ENCODE measurements at regions not wholly inside any gene's neighbourhood (a gene's known extent, or its start where the extent isn't known, plus 50 kb on each side); places are given as distances from the start of the nearest gene placed in this dataset.
"Not testable (repeated sequence)": the region's sequence is repeated elsewhere in the genome, so short reads cannot be mapped to it uniquely, and the experiment has no call there.

DNA sequence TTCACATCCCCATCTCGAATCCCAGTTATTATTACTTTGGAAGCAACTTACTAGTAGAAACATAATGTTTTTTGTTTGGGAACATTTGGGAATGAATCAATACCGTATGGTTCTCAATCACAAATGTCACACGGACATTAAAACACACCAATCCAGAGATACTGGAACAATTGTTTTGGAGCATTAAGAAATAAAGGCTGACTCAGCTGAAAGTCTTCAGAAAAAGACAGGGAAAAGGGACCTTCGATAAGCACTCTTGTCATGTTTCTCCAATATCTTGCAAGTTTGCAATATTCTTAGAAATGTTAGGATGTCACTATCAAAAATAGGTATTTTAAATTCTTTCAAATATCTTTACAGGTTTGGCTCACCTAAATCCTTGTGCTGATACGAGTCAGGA lies 362.4 kb downstream of the CETN3 start:
- TF ChIP-seq, protein P1, sequence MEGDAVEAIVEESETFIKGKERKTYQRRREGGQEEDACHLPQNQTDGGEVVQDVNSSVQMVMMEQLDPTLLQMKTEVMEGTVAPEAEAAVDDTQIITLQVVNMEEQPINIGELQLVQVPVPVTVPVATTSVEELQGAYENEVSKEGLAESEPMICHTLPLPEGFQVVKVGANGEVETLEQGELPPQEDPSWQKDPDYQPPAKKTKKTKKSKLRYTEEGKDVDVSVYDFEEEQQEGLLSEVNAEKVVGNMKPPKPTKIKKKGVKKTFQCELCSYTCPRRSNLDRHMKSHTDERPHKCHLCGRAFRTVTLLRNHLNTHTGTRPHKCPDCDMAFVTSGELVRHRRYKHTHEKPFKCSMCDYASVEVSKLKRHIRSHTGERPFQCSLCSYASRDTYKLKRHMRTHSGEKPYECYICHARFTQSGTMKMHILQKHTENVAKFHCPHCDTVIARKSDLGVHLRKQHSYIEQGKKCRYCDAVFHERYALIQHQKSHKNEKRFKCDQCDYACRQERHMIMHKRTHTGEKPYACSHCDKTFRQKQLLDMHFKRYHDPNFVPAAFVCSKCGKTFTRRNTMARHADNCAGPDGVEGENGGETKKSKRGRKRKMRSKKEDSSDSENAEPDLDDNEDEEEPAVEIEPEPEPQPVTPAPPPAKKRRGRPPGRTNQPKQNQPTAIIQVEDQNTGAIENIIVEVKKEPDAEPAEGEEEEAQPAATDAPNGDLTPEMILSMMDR (IDR thresholded peaks at IDR 0.05) = no peak
- no peak for TF ChIP-seq ZFX (IDR thresholded peaks at IDR 0.05; ENCODE audit: borderline replicate concordance)
- no peak overlapping the region for H3K27ac ChIP-seq

DNA sequence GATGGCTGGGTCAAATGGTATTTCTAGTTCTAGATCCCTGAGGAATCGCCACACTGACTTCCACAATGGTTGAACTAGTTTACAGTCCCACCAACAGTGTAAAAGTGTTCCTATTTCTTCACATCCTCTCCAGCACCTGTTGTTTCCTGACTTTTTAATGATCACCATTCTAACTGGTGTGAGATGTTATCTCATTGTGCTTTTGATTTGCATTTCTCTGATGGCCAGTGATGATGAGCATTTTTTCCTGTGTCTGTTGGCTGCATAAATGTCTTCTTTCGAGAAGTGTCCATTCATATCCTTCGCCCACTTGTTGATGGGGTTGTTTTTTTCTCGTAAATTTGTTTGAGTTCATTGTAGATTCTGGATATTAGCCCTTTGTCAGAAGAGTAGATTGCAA lies 369.5 kb downstream of the CETN3 start:
- H3K27ac ChIP-seq = not testable (repeated sequence)

DNA sequence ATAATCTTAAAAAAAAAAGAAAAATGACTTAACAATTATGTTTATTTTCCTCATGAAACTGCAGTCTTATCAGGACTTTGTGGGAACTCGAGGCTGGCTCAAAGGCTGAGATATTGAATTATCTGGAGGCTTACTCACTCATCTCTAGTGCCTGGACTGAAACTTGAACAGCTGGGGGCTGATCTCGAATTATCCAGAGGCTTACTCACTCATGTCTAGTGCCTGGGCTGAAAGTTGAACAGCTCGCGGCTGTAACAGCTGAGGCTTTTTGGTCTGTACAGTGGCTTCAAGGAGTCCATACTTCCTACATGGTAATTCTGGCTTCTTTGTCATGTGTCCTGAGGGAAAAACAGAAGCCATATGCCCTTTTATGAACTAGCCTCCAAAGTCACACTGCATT lies 371.9 kb downstream of the CETN3 start:
- no peak overlapping the region for H3K27ac ChIP-seq
- TF ChIP-seq, protein P1 (IDR thresholded peaks at IDR 0.05) = no peak

DNA sequence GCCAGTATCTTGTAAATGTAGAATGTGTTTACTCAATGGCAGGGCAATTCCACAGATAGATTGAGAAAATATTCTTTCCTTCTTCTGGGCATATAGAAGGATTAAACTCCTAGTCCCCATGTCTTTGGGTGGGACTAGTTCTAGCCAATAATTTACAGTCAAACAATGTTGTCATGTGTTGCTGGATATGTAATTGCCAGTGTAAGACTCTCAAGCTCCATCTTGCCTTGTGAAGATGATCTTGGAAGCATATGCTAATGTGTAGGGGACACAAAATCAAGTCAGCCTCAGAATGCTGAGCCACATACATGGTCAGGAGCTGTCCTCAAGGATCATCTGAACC lies 386.9 kb downstream of the CETN3 start:
- H3K27ac ChIP-seq = no peak overlapping the region
- TF ChIP-seq, protein P1 (IDR thresholded peaks at IDR 0.05) = no peak
- no peak for TF ChIP-seq ZFX (IDR thresholded peaks at IDR 0.05; ENCODE audit: borderline replicate concordance)

DNA sequence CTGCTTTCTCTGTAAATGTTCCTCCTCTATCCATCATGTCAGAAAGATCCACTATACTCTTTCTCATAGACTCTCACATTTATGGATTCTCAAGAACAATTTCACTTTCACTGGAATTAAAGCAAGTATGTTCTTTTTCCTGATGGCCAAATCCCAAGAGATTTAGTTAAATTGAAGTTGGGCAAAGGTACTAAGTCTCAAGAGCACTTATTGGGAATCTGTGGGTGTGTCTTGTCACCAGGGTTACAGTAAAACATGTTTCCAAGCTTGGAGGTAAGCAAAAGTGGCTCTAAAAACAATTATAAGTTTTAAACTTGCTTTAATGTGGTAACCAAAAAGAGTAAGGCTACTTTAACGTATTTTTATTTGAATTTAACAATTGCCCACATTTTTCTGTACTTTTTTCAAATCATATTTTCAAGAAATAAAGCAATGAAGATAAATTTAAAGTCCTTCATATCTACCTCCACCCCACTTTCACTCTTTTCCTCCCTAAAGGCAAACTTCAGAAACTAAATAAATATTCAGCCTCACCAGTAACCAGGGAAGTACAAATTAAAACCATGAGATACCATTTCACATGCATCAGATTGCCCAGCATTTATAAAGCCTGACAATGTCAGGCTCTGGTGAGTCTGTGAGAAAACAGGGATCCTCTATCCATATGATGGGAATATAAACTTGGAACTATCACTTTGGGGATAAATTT lies 387.4 kb downstream of the CETN3 start:
- H3K27ac ChIP-seq = no peak overlapping the region
- no peak for TF ChIP-seq ZFX (IDR thresholded peaks at IDR 0.05; ENCODE audit: borderline replicate concordance)
- TF ChIP-seq, protein P1 (IDR thresholded peaks at IDR 0.05) = no peak

DNA sequence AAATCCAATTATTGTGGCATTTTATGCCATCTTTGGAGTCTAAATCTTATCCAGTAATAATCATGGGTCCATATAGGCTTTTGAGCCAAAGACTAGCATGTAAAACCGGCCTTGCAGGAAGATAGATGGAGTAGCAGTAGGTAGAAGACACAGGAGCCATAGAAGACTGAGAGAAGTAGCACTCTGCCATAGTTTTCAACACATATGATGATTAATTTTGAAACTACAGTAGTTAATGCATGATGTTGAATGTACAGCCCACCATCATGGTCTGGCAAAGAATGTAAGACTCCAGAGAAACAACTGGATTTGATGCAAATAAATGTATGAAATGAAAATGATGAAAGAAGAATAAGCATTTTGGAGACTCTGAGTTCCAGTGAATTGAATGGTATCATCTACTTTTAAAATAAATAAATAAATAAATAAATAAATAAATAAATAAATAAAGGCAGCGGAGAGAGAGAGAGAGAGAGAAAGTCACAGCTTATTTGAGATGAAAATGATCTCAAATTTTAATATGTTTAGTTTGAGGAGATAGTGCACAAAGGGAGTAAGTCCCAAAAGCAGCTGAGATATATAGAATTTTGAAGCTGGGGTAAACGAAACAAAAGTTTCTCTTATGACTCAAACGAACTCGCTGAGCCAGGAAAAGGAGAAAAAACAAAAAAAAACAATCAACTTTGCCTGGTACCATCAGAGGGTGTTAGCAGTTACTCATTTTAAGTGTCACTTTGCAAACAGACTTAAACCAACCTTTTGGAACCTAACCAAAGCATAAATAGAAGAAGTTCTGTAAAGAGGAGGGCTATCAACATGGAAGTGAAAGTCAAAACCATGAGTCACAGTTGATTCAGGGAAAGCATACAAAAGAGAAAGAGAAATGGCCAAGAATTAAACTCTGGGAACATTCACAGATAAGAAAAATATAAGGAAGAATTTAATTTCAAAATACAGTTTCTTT lies 388.7 kb downstream of the CETN3 start:
- H3K27ac ChIP-seq = no peak overlapping the region
- TF ChIP-seq, protein P1 (IDR thresholded peaks at IDR 0.05) = no peak
- TF ChIP-seq ZFX (IDR thresholded peaks at IDR 0.05; ENCODE audit: borderline replicate concordance) = no peak

DNA sequence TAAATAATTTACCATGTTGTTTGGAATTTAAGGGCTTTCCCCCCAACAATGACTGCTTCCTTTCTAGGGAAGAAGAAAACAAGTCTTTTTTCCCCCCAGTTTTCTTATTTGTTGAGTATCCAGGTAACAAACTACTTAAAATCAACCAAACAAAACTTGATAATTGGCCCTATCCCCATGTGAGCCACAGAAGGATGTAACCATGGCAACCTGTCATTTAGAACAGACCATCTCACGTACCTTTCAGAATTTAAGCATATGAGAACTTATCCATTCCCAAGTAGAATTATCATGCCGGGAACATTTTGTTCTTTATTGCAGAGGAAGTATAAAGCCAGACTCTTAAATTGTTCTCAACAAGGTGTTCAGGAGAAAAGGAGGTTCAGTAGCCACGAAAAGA lies 392.3 kb downstream of the CETN3 start:
- H3K27ac ChIP-seq = no peak overlapping the region
- no peak for TF ChIP-seq ZFX (IDR thresholded peaks at IDR 0.05; ENCODE audit: borderline replicate concordance)
- TF ChIP-seq, protein P1 (IDR thresholded peaks at IDR 0.05) = no peak
